Breast epithelium (tissue), 3 donors: ENCODE measurements at regions not wholly inside any gene's neighbourhood (a gene's known extent, or its start where the extent isn't known, plus 50 kb on each side); places are given as distances from the start of the nearest gene placed in this dataset.

ENCODE experiments used
- POLR2AphosphoS5 ChIP-seq, 3 donors: sonication (generic); formaldehyde crosslinking; IDR thresholded peaks; one replicate each; pipeline ENCODE4 v1.6.1; 2017; ENCODE audit warnings: antibody characterized with exemption in 3 of 3
- TF ChIP-seq, protein P1 (sequence below), 3 donors: fragments of 450-650 bp; IDR thresholded peaks; one replicate each; pipeline ENCODE4 v1.5.1; 2016 to 2017; ENCODE audit warnings: antibody characterized with exemption in 3 of 3, mild to moderate bottlenecking in 3 of 3, moderate library complexity in 3 of 3

DNA sequence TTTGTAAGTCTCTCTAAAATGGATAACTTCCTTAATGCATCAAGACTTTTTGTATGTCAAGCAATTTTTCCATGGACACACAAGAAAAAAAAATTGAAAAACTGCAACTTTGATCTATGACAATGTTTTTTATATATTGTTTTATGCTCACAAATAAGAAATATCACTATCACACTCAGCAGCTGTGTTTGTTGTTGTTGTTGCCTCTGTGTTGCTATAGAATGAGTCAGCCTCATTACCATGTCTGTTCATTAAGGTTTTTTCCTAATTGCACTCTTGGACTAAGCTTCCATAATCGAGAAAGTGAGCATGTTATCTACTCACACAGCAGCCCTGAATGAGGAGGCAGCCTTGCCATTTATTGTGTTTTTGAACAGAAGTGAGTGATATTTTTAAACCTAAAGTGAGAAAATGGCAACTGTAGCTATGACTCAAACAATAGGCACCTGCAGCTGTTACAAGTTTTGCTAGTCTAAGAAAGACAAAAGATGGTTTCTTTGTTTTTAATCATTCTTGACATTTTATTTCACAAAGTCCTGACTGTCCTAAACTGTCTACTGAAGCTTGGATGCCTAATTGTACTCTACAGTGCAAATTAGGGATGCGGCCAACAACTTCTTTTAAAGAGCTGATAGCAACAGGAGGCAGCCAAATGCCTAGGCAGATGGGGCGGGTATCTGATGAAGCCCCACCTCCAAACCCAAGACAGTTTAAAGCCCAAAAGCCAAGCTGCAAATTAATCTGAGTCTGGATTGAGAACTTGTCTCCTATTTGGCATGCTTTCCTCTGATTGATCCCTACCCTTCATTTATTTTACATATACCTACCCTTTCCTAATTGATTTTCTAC lies 77.9 kb upstream of the DOK5 start:
- TF ChIP-seq, protein P1, sequence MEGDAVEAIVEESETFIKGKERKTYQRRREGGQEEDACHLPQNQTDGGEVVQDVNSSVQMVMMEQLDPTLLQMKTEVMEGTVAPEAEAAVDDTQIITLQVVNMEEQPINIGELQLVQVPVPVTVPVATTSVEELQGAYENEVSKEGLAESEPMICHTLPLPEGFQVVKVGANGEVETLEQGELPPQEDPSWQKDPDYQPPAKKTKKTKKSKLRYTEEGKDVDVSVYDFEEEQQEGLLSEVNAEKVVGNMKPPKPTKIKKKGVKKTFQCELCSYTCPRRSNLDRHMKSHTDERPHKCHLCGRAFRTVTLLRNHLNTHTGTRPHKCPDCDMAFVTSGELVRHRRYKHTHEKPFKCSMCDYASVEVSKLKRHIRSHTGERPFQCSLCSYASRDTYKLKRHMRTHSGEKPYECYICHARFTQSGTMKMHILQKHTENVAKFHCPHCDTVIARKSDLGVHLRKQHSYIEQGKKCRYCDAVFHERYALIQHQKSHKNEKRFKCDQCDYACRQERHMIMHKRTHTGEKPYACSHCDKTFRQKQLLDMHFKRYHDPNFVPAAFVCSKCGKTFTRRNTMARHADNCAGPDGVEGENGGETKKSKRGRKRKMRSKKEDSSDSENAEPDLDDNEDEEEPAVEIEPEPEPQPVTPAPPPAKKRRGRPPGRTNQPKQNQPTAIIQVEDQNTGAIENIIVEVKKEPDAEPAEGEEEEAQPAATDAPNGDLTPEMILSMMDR (IDR thresholded peaks at IDR 0.05) = no peak
- no peak for TF ChIP-seq POLR2AphosphoS5 (IDR thresholded peaks at IDR 0.05)
